HuH-7.5 (cell line): ENCODE measurements at regions not wholly inside any gene's neighbourhood (a gene's known extent, or its start where the extent isn't known, plus 50 kb on each side); places are given as distances from the start of the nearest gene placed in this dataset.
"Not testable (repeated sequence)": the region's sequence is repeated elsewhere in the genome, so short reads cannot be mapped to it uniquely, and the experiment has no call there.

Experiments
- DNase-seq: peaks from one replicate; pipeline ENCODE4 v3.0.0; 2011; ENCODE audit warnings: low spot score

- DNase-seq: no peak
Measured at GRCh38 chr4:31016322-31017061, 296.3 kb downstream of the PCDH7 start.

DNA sequence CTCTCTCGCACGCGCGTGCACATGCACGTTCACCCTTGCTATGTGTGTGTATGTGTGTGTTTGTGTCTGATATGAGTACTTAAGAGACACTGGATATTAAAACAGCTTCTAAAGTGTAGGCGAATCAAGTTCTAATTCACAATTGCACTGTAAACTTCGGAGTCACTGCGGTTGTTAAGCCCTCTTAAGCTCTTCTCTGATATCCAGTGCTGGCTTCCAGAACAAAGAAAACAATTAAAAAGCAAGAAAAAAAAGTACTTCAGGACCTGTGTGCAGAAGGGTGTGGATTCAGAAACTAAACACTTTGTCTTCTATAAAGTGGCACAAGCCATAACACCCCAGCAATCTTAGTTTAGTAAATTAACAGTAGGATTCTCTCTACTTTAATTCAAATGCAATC, 300.2 kb downstream of the PCDH7 start:
- DNase-seq: no peak

DNA sequence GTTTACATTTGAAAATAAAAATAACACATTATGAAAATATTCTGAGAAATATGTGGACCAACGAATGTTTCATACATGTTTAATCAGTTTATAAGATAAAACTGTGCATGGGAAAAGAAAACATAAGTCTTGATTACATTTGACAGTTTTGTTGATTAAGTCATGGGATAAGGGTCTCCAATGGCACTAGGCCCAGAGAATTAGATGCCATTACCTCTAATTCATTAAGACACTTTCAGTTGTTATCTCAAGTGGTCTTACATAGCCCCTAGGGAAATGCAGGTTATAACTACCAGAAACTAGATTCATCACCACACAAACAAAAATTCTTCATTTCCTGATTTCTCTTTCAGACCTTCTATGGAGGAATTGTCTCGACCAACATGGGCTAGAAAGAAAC, 300.8 kb downstream of the PCDH7 start:
- no peak for DNase-seq

GRCh38 chr4:31022702-31023101, 302.5 kb downstream of the PCDH7 start:
- DNase-seq: no peak

DNA sequence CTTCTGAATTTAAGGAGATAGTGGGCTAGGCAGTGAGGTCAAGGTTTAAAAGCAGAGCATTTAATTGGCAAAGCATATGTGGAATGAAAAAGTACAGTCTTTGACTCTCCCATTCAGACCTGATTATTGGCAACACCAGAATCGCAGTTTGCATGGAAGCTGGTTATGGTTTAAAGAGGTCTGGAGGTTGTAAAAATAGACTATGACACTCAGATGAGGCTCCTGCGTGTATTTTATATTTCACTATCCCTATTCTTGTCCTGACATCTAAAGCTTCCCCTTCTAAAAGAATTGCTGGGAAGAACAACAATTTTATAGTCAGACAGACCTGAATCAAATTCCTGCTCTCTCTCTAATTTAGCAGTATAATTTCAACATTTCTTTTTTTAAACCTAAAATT, 302.9 kb downstream of the PCDH7 start:
- no peak for DNase-seq

DNA sequence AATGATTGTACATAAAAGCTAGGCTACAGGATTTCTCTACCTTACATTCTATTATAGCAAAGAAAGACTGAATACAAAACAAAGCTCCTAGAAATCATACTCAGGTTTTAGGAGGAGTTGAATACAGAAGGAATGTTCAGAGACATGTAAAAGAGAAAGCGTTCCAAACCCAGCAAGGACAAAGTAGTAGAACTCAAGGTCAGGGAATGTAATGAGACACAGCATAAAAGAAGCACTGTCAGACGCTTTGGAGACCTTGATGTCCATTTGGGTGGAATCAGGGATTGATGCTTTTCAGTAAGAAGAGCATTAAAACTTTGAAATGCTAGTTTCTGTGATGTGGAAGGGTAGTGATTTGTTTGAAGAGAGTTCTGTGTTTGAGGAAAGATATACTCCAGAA, 303.6 kb downstream of the PCDH7 start:
- DNase-seq: no peak

- DNase-seq: not testable (repeated sequence)
Measured at GRCh38 chr4:31024781-31025180, 304.6 kb downstream of the PCDH7 start.

GRCh38 chr4:31026256-31026655, 306.1 kb downstream of the PCDH7 start:
- DNase-seq: no peak

GRCh38 chr4:31034550-31034949, 314.4 kb downstream of the PCDH7 start:
- DNase-seq: no peak

- no peak for DNase-seq
Measured at GRCh38 chr4:31035761-31036160, 315.6 kb downstream of the PCDH7 start.

- DNase-seq: no peak
Measured at GRCh38 chr4:31037703-31038102, 317.5 kb downstream of the PCDH7 start.

GRCh38 chr4:31039382-31039781, 319.2 kb downstream of the PCDH7 start:
- no peak for DNase-seq

GRCh38 chr4:31040106-31040505, 319.9 kb downstream of the PCDH7 start:
- DNase-seq: no peak

DNA sequence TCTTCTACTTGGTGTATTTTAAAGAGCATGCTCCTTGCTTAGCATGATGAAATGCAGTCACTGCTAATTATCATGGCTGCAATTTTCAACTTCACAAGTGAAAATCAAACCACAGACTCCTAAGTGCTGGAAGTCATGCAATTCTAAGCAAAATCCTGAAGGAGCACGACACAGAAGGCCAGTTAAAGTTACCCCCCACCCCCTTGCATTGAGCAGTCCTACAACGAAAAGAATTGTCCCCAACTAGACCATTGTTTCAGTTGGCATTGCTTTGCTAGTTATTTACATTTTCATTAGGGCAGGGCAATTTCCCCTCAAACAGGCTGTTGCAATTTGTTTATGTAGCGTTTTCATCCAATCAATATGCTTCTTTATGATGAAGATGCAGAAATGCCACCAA, 321.2 kb downstream of the PCDH7 start:
- DNase-seq: no peak

- DNase-seq: no peak
Measured at GRCh38 chr4:31041853-31042252, 321.7 kb downstream of the PCDH7 start.

- DNase-seq: no peak
Measured at GRCh38 chr4:31043382-31044062, 323.4 kb downstream of the PCDH7 start.

- DNase-seq: no peak
Measured at GRCh38 chr4:31045151-31045550, 325.0 kb downstream of the PCDH7 start.

DNA sequence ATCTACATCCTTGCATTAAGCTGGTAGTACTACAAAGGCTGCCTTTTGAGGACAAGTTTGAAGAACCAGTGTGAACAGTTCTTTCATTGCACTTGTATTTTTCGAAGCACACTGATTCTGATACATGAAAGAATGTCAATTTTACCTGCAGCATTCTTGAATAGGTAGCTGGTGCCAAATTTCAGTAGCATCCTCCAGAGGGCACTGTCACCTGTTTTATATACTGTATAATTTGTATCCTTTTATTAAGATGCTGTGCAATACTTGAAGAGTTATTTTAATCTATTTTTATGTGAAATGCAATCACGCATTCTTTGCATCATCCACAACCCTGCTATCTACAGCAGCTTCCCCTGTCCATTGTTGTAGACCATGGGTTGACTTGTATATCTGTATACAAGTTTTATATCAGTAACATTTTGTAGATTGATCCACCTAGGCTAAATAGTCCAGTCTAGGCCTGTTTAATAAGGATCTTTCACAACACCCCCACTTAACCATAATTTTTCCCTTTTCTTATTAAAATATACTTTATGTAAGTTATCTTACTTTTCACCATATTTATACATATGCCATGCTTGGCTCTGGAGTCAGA, 325.7 kb downstream of the PCDH7 start:
- no peak for DNase-seq

GRCh38 chr4:31051151-31051550, 331.0 kb downstream of the PCDH7 start:
- no peak for DNase-seq

GRCh38 chr4:31051565-31051964, 331.4 kb downstream of the PCDH7 start:
- no peak for DNase-seq

GRCh38 chr4:31052519-31052918, 332.4 kb downstream of the PCDH7 start:
- DNase-seq: no peak

DNA sequence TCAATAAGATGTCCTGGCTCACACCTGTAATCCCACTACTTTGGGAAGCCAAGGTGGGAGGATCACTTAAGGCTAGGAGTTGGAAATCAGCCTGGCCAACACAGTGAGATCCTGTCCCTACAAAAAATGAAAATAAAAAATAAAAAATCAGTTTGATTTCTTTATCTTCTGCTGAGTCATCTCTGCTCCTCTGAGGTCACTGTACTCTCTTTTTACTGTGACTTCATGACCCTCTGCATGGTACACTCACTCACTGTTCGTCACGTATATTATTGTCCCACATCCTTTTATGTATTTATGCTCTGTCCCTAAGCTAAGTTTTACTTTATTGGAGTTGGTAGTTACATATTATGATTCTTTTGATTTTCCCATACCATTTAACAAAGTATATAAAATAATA, 333.3 kb downstream of the PCDH7 start:
- DNase-seq: no peak

GRCh38 chr4:31054295-31054694, 334.1 kb downstream of the PCDH7 start:
- DNase-seq: no peak
